SU-DHL-6 (cell line): ENCODE measurements at regions not wholly inside any gene's neighbourhood (a gene's known extent, or its start where the extent isn't known, plus 50 kb on each side); places are given as distances from the start of the nearest gene placed in this dataset.

ENCODE experiments used
- EZH2phosphoT487 ChIP-seq: fragments of 200-600 bp; sonication (generic), shearing (Covaris generic); conservative IDR thresholded peaks from 2 replicates; pipeline ENCODE4 v1.6.1; 2018; ENCODE audit warnings: mild to moderate bottlenecking, antibody characterized with exemption, low read length, moderate library complexity, mixed read lengths
- TF ChIP-seq, protein P1 (sequence below): fragments of 200-600 bp; sonication (generic); IDR thresholded peaks from one replicate; pipeline ENCODE4 v1.5.1; 2017; ENCODE audit warnings: antibody characterized with exemption, mild to moderate bottlenecking, low read length, moderate library complexity; ENCODE audit not compliant: insufficient read depth, poor library complexity, severe bottlenecking

DNA sequence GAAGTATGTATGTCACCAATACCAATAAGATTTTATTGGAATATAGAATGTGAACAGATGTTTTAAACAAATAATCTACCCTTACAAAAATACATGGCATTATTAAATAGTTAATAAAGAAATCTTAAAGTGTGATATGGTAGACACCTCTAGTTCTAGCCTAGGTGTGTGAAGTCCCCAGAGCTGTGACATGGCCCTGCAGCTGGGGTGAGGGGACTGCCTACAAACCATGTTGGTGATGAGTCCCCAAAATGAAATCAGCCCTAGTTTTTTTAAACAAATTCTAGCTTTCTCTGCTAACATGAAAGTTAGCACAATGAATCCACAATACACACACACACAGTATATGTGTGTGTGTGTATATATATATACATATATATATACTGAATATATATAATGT is 195.1 kb upstream of the RPS23 start:
- TF ChIP-seq, protein P1, sequence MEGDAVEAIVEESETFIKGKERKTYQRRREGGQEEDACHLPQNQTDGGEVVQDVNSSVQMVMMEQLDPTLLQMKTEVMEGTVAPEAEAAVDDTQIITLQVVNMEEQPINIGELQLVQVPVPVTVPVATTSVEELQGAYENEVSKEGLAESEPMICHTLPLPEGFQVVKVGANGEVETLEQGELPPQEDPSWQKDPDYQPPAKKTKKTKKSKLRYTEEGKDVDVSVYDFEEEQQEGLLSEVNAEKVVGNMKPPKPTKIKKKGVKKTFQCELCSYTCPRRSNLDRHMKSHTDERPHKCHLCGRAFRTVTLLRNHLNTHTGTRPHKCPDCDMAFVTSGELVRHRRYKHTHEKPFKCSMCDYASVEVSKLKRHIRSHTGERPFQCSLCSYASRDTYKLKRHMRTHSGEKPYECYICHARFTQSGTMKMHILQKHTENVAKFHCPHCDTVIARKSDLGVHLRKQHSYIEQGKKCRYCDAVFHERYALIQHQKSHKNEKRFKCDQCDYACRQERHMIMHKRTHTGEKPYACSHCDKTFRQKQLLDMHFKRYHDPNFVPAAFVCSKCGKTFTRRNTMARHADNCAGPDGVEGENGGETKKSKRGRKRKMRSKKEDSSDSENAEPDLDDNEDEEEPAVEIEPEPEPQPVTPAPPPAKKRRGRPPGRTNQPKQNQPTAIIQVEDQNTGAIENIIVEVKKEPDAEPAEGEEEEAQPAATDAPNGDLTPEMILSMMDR, result no peak
- TF ChIP-seq EZH2phosphoT487, result no peak
